ENCODE measurements at regions not wholly inside any gene's neighbourhood (a gene's known extent, or its start where the extent isn't known, plus 50 kb on each side); places are given as distances from the start of the nearest gene placed in this dataset.
"Not testable (repeated sequence)": the region's sequence is repeated elsewhere in the genome, so short reads cannot be mapped to it uniquely, and the experiment has no call there.

GRCh38 chr5:104546871-104547270 lies 984.3 kb upstream of the NUDT12 start:
- H3K4me3 ChIP-seq (ENCODE audit: low read length); H3K9me3 ChIP-seq (replicated peaks; ENCODE audit: low read length); H3K4me1 ChIP-seq (ENCODE audit: control insufficient read depth, insufficient read depth, low read length); H3K9ac ChIP-seq (ENCODE audit: low read depth, low read length); H3K36me3 ChIP-seq (ENCODE audit: insufficient read depth, low read length); H3K4me2 ChIP-seq (ENCODE audit: low read length); H3K27me3 ChIP-seq (ENCODE audit: control insufficient read depth, insufficient read depth, low read length): not testable (repeated sequence)

GRCh38 chr5:104541141-104541785 lies 978.7 kb upstream of the NUDT12 start:
- H3K4me2 ChIP-seq (ENCODE audit: low read length), result no peak overlapping the region
- H3K36me3 ChIP-seq (ENCODE audit: insufficient read depth, low read length), result no peaks in the 10 kb centered on the region
- peaks cover 7% of the 10 kb centered on the region for H3K4me1 ChIP-seq (ENCODE audit: control insufficient read depth, insufficient read depth, low read length)
- no peaks in the 10 kb centered on the region for H3K27me3 ChIP-seq (ENCODE audit: control insufficient read depth, insufficient read depth, low read length)
- H3K9me3 ChIP-seq (replicated peaks; ENCODE audit: low read length), result no peaks in the 10 kb centered on the region
- no peak overlapping the region for H3K9ac ChIP-seq (ENCODE audit: low read depth, low read length)
- H3K4me3 ChIP-seq (ENCODE audit: low read length), result no peak overlapping the region

GRCh38 chr5:104540448-104540847 lies 977.9 kb upstream of the NUDT12 start:
- H3K4me3 ChIP-seq (ENCODE audit: low read length), result no peak overlapping the region
- H3K9ac ChIP-seq (ENCODE audit: low read depth, low read length), result no peak overlapping the region
- no peaks in the 10 kb centered on the region for H3K9me3 ChIP-seq (replicated peaks; ENCODE audit: low read length)
- H3K4me1 ChIP-seq (ENCODE audit: control insufficient read depth, insufficient read depth, low read length), result peaks cover 7% of the 10 kb centered on the region
- no peaks in the 10 kb centered on the region for H3K36me3 ChIP-seq (ENCODE audit: insufficient read depth, low read length)
- H3K27me3 ChIP-seq (ENCODE audit: control insufficient read depth, insufficient read depth, low read length), result no peaks in the 10 kb centered on the region
- peak overlapping the region; percentile 23 for H3K4me2 ChIP-seq (ENCODE audit: low read length)

- H3K4me3 ChIP-seq (ENCODE audit: low read length), result no peak overlapping the region
- H3K4me2 ChIP-seq (ENCODE audit: low read length), result no peak overlapping the region
- no peak overlapping the region for H3K9ac ChIP-seq (ENCODE audit: low read depth, low read length)
- H3K4me1 ChIP-seq (ENCODE audit: control insufficient read depth, insufficient read depth, low read length), result peaks cover 7% of the 10 kb centered on the region
- H3K9me3 ChIP-seq (replicated peaks; ENCODE audit: low read length), result no peaks in the 10 kb centered on the region
- no peaks in the 10 kb centered on the region for H3K36me3 ChIP-seq (ENCODE audit: insufficient read depth, low read length)
- no peaks in the 10 kb centered on the region for H3K27me3 ChIP-seq (ENCODE audit: control insufficient read depth, insufficient read depth, low read length)
These were observed 977.2 kb upstream of the NUDT12 start for GRCh38 chr5:104539618-104540350.

GRCh38 chr5:104538734-104539133 lies 976.1 kb upstream of the NUDT12 start:
- Histone ChIP-seq H3K4me2 (ENCODE audit: low read length) (no peak overlapping the region), H3K36me3 (ENCODE audit: insufficient read depth, low read length) (no peaks in the 10 kb centered on the region), H3K9me3 (replicated peaks; ENCODE audit: low read length) (no peaks in the 10 kb centered on the region), H3K4me1 (ENCODE audit: control insufficient read depth, insufficient read depth, low read length) (peaks cover 7% of the 10 kb centered on the region), H3K4me3 (ENCODE audit: low read length) (no peak overlapping the region), H3K9ac (ENCODE audit: low read depth, low read length) (no peak overlapping the region), H3K27me3 (ENCODE audit: control insufficient read depth, insufficient read depth, low read length) (no peaks in the 10 kb centered on the region)

GRCh38 chr5:104533498-104533897 lies 970.9 kb upstream of the NUDT12 start:
- Histone ChIP-seq H3K4me1 (ENCODE audit: control insufficient read depth, insufficient read depth, low read length) (no peaks in the 10 kb centered on the region), H3K36me3 (ENCODE audit: insufficient read depth, low read length) (no peaks in the 10 kb centered on the region), H3K4me3 (ENCODE audit: low read length) (no peak overlapping the region), H3K9ac (ENCODE audit: low read depth, low read length) (no peak overlapping the region), H3K4me2 (ENCODE audit: low read length) (no peak overlapping the region), H3K27me3 (ENCODE audit: control insufficient read depth, insufficient read depth, low read length) (no peaks in the 10 kb centered on the region), H3K9me3 (replicated peaks; ENCODE audit: low read length) (no peaks in the 10 kb centered on the region)

- no peak overlapping the region for H3K4me3 ChIP-seq (ENCODE audit: low read length)
- H3K9ac ChIP-seq (ENCODE audit: low read depth, low read length), result no peak overlapping the region
- H3K4me1 ChIP-seq (ENCODE audit: control insufficient read depth, insufficient read depth, low read length), result no peaks in the 10 kb centered on the region
- H3K9me3 ChIP-seq (replicated peaks; ENCODE audit: low read length), result no peaks in the 10 kb centered on the region
- H3K27me3 ChIP-seq (ENCODE audit: control insufficient read depth, insufficient read depth, low read length), result no peaks in the 10 kb centered on the region
- H3K36me3 ChIP-seq (ENCODE audit: insufficient read depth, low read length), result no peaks in the 10 kb centered on the region
- no peak overlapping the region for H3K4me2 ChIP-seq (ENCODE audit: low read length)
These were observed 964.3 kb upstream of the NUDT12 start for GRCh38 chr5:104526866-104527265.

- Histone ChIP-seq H3K4me3 (ENCODE audit: low read length) (no peak overlapping the region), H3K9ac (ENCODE audit: low read depth, low read length) (no peak overlapping the region), H3K9me3 (replicated peaks; ENCODE audit: low read length) (no peaks in the 10 kb centered on the region), H3K27me3 (ENCODE audit: control insufficient read depth, insufficient read depth, low read length) (no peaks in the 10 kb centered on the region), H3K4me1 (ENCODE audit: control insufficient read depth, insufficient read depth, low read length) (peaks cover 14% of the 10 kb centered on the region), H3K36me3 (ENCODE audit: insufficient read depth, low read length) (no peaks in the 10 kb centered on the region), H3K4me2 (ENCODE audit: low read length) (peak overlapping the region; percentile 21)
These were observed 951.1 kb upstream of the NUDT12 start for GRCh38 chr5:104513640-104514072.

- Histone ChIP-seq H3K27me3 (ENCODE audit: control insufficient read depth, insufficient read depth, low read length) (no peaks in the 10 kb centered on the region), H3K4me2 (ENCODE audit: low read length) (peak overlapping the region; percentile 21), H3K4me1 (ENCODE audit: control insufficient read depth, insufficient read depth, low read length) (peaks cover 14% of the 10 kb centered on the region), H3K36me3 (ENCODE audit: insufficient read depth, low read length) (no peaks in the 10 kb centered on the region), H3K9ac (ENCODE audit: low read depth, low read length) (no peak overlapping the region), H3K4me3 (ENCODE audit: low read length) (no peak overlapping the region), H3K9me3 (replicated peaks; ENCODE audit: low read length) (no peaks in the 10 kb centered on the region)
These were observed 950.6 kb upstream of the NUDT12 start for GRCh38 chr5:104513121-104513602.

- peaks cover 14% of the 10 kb centered on the region for H3K4me1 ChIP-seq (ENCODE audit: control insufficient read depth, insufficient read depth, low read length)
- no peak overlapping the region for H3K4me2 ChIP-seq (ENCODE audit: low read length)
- no peak overlapping the region for H3K9ac ChIP-seq (ENCODE audit: low read depth, low read length)
- no peaks in the 10 kb centered on the region for H3K27me3 ChIP-seq (ENCODE audit: control insufficient read depth, insufficient read depth, low read length)
- no peaks in the 10 kb centered on the region for H3K9me3 ChIP-seq (replicated peaks; ENCODE audit: low read length)
- H3K36me3 ChIP-seq (ENCODE audit: insufficient read depth, low read length), result no peaks in the 10 kb centered on the region
- no peak overlapping the region for H3K4me3 ChIP-seq (ENCODE audit: low read length)
These were observed 949.7 kb upstream of the NUDT12 start for GRCh38 chr5:104512063-104512825.

GRCh38 chr5:104498281-104498680 lies 935.7 kb upstream of the NUDT12 start:
- no peaks in the 10 kb centered on the region for H3K27me3 ChIP-seq (ENCODE audit: control insufficient read depth, insufficient read depth, low read length)
- no peak overlapping the region for H3K9ac ChIP-seq (ENCODE audit: low read depth, low read length)
- H3K4me1 ChIP-seq (ENCODE audit: control insufficient read depth, insufficient read depth, low read length), result no peaks in the 10 kb centered on the region
- no peak overlapping the region for H3K4me2 ChIP-seq (ENCODE audit: low read length)
- H3K36me3 ChIP-seq (ENCODE audit: insufficient read depth, low read length), result no peaks in the 10 kb centered on the region
- H3K4me3 ChIP-seq (ENCODE audit: low read length), result no peak overlapping the region
- no peaks in the 10 kb centered on the region for H3K9me3 ChIP-seq (replicated peaks; ENCODE audit: low read length)

Data from skeletal muscle satellite cell (primary cell).